Brain microvascular endothelial cell (primary cell): ENCODE measurements at regions not wholly inside any gene's neighbourhood (a gene's known extent, or its start where the extent isn't known, plus 50 kb on each side); places are given as distances from the start of the nearest gene placed in this dataset.
"Not testable (repeated sequence)": the region's sequence is repeated elsewhere in the genome, so short reads cannot be mapped to it uniquely, and the experiment has no call there.

ENCODE experiments used
- DNase-seq: peaks from one replicate; pipeline ENCODE4 v3.0.0-alpha.2; 2020
- H3K27ac ChIP-seq: fragments of 250-450 bp; sonication (Bioruptor Pico); 2 replicates; pipeline ENCODE4 v1.5.1; 2020; ENCODE audit warnings: mild to moderate bottlenecking, moderate library complexity
- H3K27me3 ChIP-seq: fragments of 250-450 bp; sonication (Bioruptor Pico); replicated peaks from 2 replicates; pipeline ENCODE4 v1.5.1; 2020; ENCODE audit warnings: mild to moderate bottlenecking
- H3K36me3 ChIP-seq: fragments of 250-450 bp; sonication (Bioruptor Pico); replicated peaks from 2 replicates; pipeline ENCODE4 v1.5.1; 2020; ENCODE audit warnings: mild to moderate bottlenecking
- H3K4me3 ChIP-seq: 2 replicates; pipeline ENCODE4 v1.5.1; 2011; ENCODE audit warnings: low read depth, mild to moderate bottlenecking, control low read depth, low read length, moderate library complexity
- CTCF ChIP-seq: IDR thresholded peaks from 2 replicates; pipeline ENCODE4 v1.5.1; 2011; ENCODE audit warnings: low read depth, mild to moderate bottlenecking, moderate library complexity, low read length, control low read depth, inconsistent platforms; ENCODE audit errors: missing control alignments
- in situ Hi-C: cut with HindIII; loops from 2 replicates; pipeline ENCODE4 v1.10.0; 2017; ENCODE audit warnings: low sequenced_read_pairs, low pct_ligation_motif_present

- TF ChIP-seq CTCF = no peak
- Histone ChIP-seq H3K36me3 (no peaks in the 10 kb centered on the region), H3K4me3 (no peak overlapping the region), H3K27ac (no peak overlapping the region), H3K27me3 (no peaks in the 10 kb centered on the region)
- in situ Hi-C loops = no loop called here
- DNase-seq = no peak
Measured at GRCh38 chr14:38662781-38663180, 406.9 kb upstream of the CLEC14A start.

- no peak for TF ChIP-seq CTCF
- Histone ChIP-seq H3K4me3 (no peak overlapping the region), H3K27me3 (no peaks in the 10 kb centered on the region), H3K36me3 (no peaks in the 10 kb centered on the region), H3K27ac (no peak overlapping the region)
- DNase-seq = no peak
- in situ Hi-C loops = no loop called here
Measured at GRCh38 chr14:38646391-38646790, 390.5 kb upstream of the CLEC14A start.

GRCh38 chr14:38634913-38635312 is 379.0 kb upstream of the CLEC14A start:
- H3K27me3 ChIP-seq, H3K27ac ChIP-seq, H3K36me3 ChIP-seq, H3K4me3 ChIP-seq, DNase-seq, in situ Hi-C loops: not testable (repeated sequence)

- in situ Hi-C loops = no loop called here
- H3K27me3 ChIP-seq = no peaks in the 10 kb centered on the region
- TF ChIP-seq CTCF = no peak
- no peaks in the 10 kb centered on the region for H3K36me3 ChIP-seq
- H3K4me3 ChIP-seq = no peak overlapping the region
- no peak overlapping the region for H3K27ac ChIP-seq
- DNase-seq = no peak
Measured at GRCh38 chr14:38629412-38629811, 373.5 kb upstream of the CLEC14A start.

GRCh38 chr14:38627163-38627562 is 371.3 kb upstream of the CLEC14A start:
- H3K27me3 ChIP-seq = no peaks in the 10 kb centered on the region
- H3K4me3 ChIP-seq = no peak overlapping the region
- in situ Hi-C loops = no loop called here
- no peak for TF ChIP-seq CTCF
- H3K36me3 ChIP-seq = no peaks in the 10 kb centered on the region
- DNase-seq = no peak
- H3K27ac ChIP-seq = no peak overlapping the region

- DNase-seq = no peak
- no peaks in the 10 kb centered on the region for H3K36me3 ChIP-seq
- H3K27ac ChIP-seq = no peak overlapping the region
- TF ChIP-seq CTCF = no peak
- no peaks in the 10 kb centered on the region for H3K27me3 ChIP-seq
- H3K4me3 ChIP-seq = no peak overlapping the region
- in situ Hi-C loops = no loop called here
Measured at GRCh38 chr14:38623661-38624060, 367.8 kb upstream of the CLEC14A start.
